ENCODE measurements at regions not wholly inside any gene's neighbourhood (a gene's known extent, or its start where the extent isn't known, plus 50 kb on each side); places are given as distances from the start of the nearest gene placed in this dataset.

DNA sequence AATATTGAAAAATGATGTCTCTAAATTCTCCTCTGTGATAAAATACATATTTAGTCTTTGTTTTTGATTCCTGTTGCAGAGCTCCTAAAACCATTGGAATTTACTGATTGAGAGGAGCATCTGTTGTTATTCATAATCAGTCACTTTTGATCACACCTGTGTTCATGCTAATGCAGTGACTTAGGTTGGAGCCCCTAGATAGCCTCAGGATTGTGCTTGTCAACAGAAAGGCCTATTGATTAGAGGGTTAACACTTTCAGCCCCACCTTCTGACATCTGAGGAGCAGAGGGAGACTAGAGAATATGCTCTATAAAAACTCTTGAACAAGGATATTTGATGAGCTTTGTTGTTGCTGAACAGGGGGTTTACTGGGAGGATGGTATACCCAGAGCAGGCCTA, 409.5 kb upstream of the ADGRL3 start:
- FAIRE-seq = no peak
- TF ChIP-seq, protein P1, sequence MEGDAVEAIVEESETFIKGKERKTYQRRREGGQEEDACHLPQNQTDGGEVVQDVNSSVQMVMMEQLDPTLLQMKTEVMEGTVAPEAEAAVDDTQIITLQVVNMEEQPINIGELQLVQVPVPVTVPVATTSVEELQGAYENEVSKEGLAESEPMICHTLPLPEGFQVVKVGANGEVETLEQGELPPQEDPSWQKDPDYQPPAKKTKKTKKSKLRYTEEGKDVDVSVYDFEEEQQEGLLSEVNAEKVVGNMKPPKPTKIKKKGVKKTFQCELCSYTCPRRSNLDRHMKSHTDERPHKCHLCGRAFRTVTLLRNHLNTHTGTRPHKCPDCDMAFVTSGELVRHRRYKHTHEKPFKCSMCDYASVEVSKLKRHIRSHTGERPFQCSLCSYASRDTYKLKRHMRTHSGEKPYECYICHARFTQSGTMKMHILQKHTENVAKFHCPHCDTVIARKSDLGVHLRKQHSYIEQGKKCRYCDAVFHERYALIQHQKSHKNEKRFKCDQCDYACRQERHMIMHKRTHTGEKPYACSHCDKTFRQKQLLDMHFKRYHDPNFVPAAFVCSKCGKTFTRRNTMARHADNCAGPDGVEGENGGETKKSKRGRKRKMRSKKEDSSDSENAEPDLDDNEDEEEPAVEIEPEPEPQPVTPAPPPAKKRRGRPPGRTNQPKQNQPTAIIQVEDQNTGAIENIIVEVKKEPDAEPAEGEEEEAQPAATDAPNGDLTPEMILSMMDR (IDR thresholded peaks at IDR 0.05; ENCODE audit: insufficient read depth, missing control alignments) = no peak
- no peak for DNase-seq (ENCODE audit: insufficient read length, low spot score)

DNA sequence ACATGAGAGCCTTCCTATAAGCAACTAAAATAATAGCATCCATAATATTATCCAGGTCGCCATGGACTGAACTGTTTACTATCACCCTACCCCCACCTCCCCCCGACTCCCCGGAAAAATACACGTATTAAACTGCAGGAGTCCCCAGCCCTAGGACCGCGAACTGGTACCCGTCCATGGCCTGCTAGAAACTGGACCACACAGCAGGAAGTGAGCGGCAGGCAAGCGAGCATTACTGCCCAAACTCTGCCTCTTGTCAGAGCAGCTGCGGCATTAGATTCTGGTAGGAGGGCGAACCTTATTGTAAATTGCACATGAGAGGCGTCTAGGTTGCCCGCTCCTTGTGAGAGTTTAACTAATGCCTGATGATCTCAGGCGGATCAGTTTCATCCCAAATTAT, 405.8 kb upstream of the ADGRL3 start:
- FAIRE-seq (no peak), DNase-seq (ENCODE audit: insufficient read length, low spot score) (no peak)
- TF ChIP-seq, protein P1 (IDR thresholded peaks at IDR 0.05; ENCODE audit: insufficient read depth, missing control alignments) = no peak

DNA sequence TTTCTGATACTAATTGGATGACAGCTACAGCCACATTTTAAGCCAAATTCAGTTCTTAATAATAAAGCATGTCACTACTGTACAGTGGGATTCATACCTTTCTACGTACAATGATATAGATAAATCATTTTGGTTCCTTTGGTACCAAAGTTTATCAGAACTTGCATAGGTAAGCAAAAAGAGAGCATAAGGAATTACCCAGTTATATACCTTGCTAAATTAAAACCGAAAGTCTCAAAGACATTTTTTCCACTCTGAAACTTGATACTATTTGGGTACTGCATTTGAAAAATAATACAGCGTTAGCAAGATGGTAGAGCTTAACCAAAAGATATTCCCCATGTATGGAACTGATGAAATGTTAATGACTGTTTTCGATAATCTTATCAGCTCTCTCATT, 400.9 kb upstream of the ADGRL3 start:
- FAIRE-seq (no peak), DNase-seq (ENCODE audit: insufficient read length, low spot score) (no peak)
- TF ChIP-seq, protein P1 (IDR thresholded peaks at IDR 0.05; ENCODE audit: insufficient read depth, missing control alignments) = no peak

DNA sequence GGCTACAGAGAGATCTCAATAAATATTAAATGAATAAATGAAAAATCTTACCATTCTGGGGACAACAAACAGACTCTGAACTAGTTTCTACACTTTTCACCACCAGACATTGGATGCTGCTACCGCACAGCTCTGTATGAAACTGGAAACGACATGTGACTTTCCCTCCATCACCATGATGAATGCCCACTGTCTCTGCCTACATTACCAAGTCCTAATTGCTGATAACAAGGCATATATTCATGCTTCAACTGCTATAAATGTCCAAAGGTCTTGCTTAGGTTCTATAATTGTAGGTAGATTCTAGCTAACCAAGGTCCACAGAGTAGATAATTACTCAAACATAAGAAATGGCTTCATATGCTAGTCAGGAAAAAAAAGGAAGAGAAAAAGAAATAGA, 399.4 kb upstream of the ADGRL3 start:
- no peak for FAIRE-seq
- DNase-seq (ENCODE audit: insufficient read length, low spot score) = no peak
- TF ChIP-seq, protein P1 (IDR thresholded peaks at IDR 0.05; ENCODE audit: insufficient read depth, missing control alignments) = no peak

DNA sequence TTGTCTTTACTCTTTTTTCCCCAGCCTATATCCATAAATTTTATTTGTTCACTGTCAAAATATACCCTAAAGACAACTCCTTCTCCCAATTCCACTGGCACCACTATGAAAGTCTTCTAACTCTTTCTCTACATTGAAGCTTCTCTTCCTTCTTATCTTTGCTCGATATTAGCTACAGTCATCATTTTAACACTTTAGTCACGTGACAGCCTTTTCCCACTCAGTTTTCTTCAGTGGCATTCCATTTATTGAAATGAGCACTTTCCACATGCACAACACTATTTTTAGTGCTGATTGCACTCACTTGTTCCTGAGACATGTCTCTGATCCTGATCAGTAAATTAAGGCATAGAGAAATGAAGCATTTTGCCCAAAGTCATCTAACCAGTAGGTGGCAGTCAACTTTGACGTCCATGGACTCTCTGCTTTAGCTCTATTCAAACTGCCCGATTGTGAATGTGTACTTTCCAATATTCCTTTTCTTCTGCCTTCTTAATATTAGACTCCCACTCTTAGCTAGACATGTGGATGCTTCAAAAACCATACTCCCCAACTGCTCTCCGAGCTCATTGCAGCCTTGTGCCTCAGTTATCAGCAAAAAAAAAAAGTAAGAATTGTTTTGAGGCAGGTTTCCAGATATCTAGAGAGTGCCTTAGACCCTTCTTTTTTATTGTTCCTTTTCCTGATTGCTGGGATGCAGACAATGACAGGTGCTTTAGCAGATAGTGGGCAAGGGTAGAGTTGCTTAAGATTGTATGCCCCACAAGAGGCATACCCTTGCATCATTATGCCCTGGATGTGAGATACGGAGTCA, 394.4 kb upstream of the ADGRL3 start:
- no peak for DNase-seq (ENCODE audit: insufficient read length, low spot score)
- peak; percentile 71 for FAIRE-seq
- TF ChIP-seq, protein P1 (IDR thresholded peaks at IDR 0.05; ENCODE audit: insufficient read depth, missing control alignments) = peak; percentile 69

DNA sequence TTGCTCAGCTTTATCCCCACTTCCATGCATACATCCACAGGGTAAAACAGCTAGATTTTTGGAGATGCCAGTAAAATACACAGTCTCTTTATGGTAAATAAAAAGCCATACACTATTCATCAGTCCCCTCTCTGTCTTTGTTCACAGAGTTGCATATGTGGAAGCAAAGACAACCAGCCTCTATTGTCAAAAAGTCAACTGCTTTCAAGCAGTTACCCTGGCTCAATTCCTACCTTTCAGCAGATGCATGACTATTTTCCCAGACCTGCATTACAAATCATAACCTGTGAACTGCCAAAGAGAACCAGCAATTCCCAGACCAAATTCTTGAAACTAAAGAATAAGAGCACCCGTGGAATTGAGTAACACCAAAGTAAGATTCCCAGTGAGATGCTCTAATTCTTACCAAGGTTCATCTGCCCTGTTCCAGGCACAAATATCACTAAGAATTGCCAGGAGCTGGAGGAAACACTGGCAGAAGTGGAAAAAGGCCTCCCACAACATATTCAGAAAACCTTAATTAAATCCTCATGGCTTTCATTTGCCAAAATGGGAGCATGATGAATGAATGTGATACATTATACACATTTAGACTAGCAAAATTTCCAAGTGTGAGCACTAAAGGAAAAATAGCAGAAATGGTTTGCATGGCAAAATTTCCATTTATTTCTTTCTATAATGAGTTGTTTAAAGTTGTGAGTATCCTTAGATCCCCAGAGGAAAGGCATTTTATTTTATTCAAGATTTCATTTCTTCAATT, 391.2 kb upstream of the ADGRL3 start:
- no peak for FAIRE-seq
- DNase-seq (ENCODE audit: insufficient read length, low spot score) = no peak
- TF ChIP-seq, protein P1 (IDR thresholded peaks at IDR 0.05; ENCODE audit: insufficient read depth, missing control alignments) = no peak

DNA sequence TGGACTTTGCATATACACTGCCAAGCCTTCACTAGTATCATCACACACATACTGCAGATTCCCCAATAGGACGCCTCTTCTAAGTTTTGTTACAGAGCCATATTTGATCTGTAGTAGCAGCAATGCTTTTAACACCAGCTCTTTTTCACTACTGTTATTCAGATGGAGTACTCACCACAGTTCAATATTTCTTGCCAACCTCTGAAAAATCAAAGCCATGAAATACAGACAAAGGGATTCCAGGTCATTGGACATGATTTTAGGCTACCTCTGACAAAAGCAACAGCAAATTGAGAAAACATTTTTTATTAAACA, 390.7 kb upstream of the ADGRL3 start:
- no peak for FAIRE-seq
- TF ChIP-seq, protein P1 (IDR thresholded peaks at IDR 0.05; ENCODE audit: insufficient read depth, missing control alignments) = no peak
- no peak for DNase-seq (ENCODE audit: insufficient read length, low spot score)
